T-helper 2 cell treated with Interferon-gamma antibody and Interleukin-4, amounts not matched to agents 5 μg/mL and 100 μg/mL, for 36 hours (primary cell): ENCODE measurements at regions not wholly inside any gene's neighbourhood (a gene's known extent, or its start where the extent isn't known, plus 50 kb on each side); places are given as distances from the start of the nearest gene placed in this dataset.

Experiments
- DNase-seq: peaks from one replicate; pipeline ENCODE4 v3.0.0; 2021; ENCODE audit warnings: low spot score
- H3K27ac Mint-ChIP-seq: one replicate; pipeline ENCODE4 v1.8.0; 2021; ENCODE audit warnings: mild to moderate bottlenecking, mixed read lengths
- H3K27me3 Mint-ChIP-seq: one replicate; pipeline ENCODE4 v1.8.0; 2021; ENCODE audit warnings: low read depth, mixed read lengths
- H3K36me3 Mint-ChIP-seq: one replicate; pipeline ENCODE4 v1.8.0; 2021; ENCODE audit warnings: low read depth, mixed read lengths
- H3K4me1 Mint-ChIP-seq: one replicate; pipeline ENCODE4 v1.8.0; 2021; ENCODE audit warnings: low read depth, mixed read lengths
- H3K4me3 Mint-ChIP-seq: one replicate; pipeline ENCODE4 v1.8.0; 2022; ENCODE audit warnings: mild to moderate bottlenecking, moderate library complexity, mixed read lengths
- H3K9me3 Mint-ChIP-seq: one replicate; pipeline ENCODE4 v1.8.0; 2021; ENCODE audit warnings: mixed read lengths

- Mint-ChIP-seq H3K9me3 (no peaks in the 10 kb centered on the region), H3K4me3 (no peak overlapping the region), H3K4me1 (peaks cover 3% of the 10 kb centered on the region), H3K36me3 (no peaks in the 10 kb centered on the region), H3K27ac (no peak overlapping the region), H3K27me3 (peaks cover 7% of the 10 kb centered on the region)
- no peak for DNase-seq
Observed at GRCh38 chrX:20352935-20353336, 86.2 kb upstream of the RPS6KA3 start.

- Mint-ChIP-seq H3K9me3 (no peaks in the 10 kb centered on the region), H3K36me3 (no peaks in the 10 kb centered on the region), H3K27me3 (peaks cover 7% of the 10 kb centered on the region), H3K4me1 (peaks cover 3% of the 10 kb centered on the region), H3K27ac (no peak overlapping the region), H3K4me3 (no peak overlapping the region)
- DNase-seq, result no peak
Observed at GRCh38 chrX:20352504-20352903, 85.8 kb upstream of the RPS6KA3 start.

- H3K27me3 Mint-ChIP-seq, result peaks cover 7% of the 10 kb centered on the region
- no peak for DNase-seq
- peaks cover 3% of the 10 kb centered on the region for H3K4me1 Mint-ChIP-seq
- H3K9me3 Mint-ChIP-seq, result no peaks in the 10 kb centered on the region
- H3K27ac Mint-ChIP-seq, result no peak overlapping the region
- H3K36me3 Mint-ChIP-seq, result no peaks in the 10 kb centered on the region
- H3K4me3 Mint-ChIP-seq, result no peak overlapping the region
Observed at GRCh38 chrX:20350596-20350995, 83.9 kb upstream of the RPS6KA3 start.

GRCh38 chrX:20348139-20348538 is 81.4 kb upstream of the RPS6KA3 start:
- Mint-ChIP-seq H3K4me1 (no peaks in the 10 kb centered on the region), H3K9me3 (peaks cover 7% of the 10 kb centered on the region), H3K36me3 (peaks cover 2% of the 10 kb centered on the region), H3K4me3 (no peak overlapping the region), H3K27ac (no peak overlapping the region), H3K27me3 (peaks cover 7% of the 10 kb centered on the region)
- DNase-seq, result no peak

GRCh38 chrX:20347481-20347880 is 80.8 kb upstream of the RPS6KA3 start:
- peaks cover 7% of the 10 kb centered on the region for H3K9me3 Mint-ChIP-seq
- H3K4me1 Mint-ChIP-seq, result no peaks in the 10 kb centered on the region
- H3K27ac Mint-ChIP-seq, result no peak overlapping the region
- H3K4me3 Mint-ChIP-seq, result no peak overlapping the region
- peaks cover 2% of the 10 kb centered on the region for H3K36me3 Mint-ChIP-seq
- peaks cover 7% of the 10 kb centered on the region for H3K27me3 Mint-ChIP-seq
- no peak for DNase-seq

- Mint-ChIP-seq H3K36me3 (no peaks in the 10 kb centered on the region), H3K4me1 (no peaks in the 10 kb centered on the region), H3K4me3 (no peak overlapping the region), H3K27me3 (no peaks in the 10 kb centered on the region), H3K9me3 (no peaks in the 10 kb centered on the region), H3K27ac (no peak overlapping the region)
- DNase-seq, result peak; percentile 16
Observed at GRCh38 chrX:20333672-20334071, 67.0 kb upstream of the RPS6KA3 start.

GRCh38 chrX:20330545-20330944 is 63.8 kb upstream of the RPS6KA3 start:
- Mint-ChIP-seq H3K4me3 (no peak overlapping the region), H3K27me3 (no peaks in the 10 kb centered on the region), H3K9me3 (no peaks in the 10 kb centered on the region), H3K27ac (no peak overlapping the region), H3K4me1 (no peaks in the 10 kb centered on the region), H3K36me3 (no peaks in the 10 kb centered on the region)
- no peak for DNase-seq

GRCh38 chrX:20329435-20329834 is 62.7 kb upstream of the RPS6KA3 start:
- Mint-ChIP-seq H3K36me3 (no peaks in the 10 kb centered on the region), H3K4me3 (no peak overlapping the region), H3K9me3 (no peaks in the 10 kb centered on the region), H3K27me3 (no peaks in the 10 kb centered on the region), H3K4me1 (no peaks in the 10 kb centered on the region), H3K27ac (no peak overlapping the region)
- DNase-seq, result no peak

DNA sequence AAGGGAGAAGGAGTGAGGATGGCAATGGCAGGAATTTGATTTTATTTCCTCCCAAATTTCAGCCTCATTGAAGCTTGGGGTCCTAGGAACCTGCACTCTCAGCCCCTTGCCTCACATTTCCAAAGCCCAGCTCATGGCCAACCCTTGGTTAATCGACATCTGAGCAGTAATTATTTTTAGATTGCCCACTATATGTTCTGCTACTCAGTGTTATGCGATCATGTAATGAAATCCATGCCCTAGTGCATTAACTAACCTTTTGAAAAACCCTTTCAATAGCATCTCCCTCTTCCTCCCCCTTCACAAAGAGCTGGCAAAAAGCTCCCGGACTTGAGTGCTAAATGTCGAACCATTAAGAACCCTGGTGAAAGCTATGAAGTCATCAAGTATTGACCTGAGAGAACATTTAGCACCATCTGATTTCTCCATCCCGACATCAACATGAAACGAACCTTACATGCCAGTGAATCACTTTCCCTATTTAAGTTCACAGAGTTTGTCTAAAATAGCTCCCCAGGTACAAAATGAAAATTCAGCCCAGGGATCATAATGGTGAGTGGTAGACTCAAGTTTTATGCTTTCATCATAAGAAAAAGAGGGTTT is 59.2 kb upstream of the RPS6KA3 start:
- Mint-ChIP-seq H3K36me3 (no peaks in the 10 kb centered on the region), H3K27ac (no peak overlapping the region), H3K4me1 (peaks cover 6% of the 10 kb centered on the region), H3K4me3 (no peak overlapping the region), H3K9me3 (no peaks in the 10 kb centered on the region), H3K27me3 (no peaks in the 10 kb centered on the region)
- DNase-seq, result no peak

GRCh38 chrX:20322887-20323286 is 56.2 kb upstream of the RPS6KA3 start:
- Mint-ChIP-seq H3K36me3 (no peaks in the 10 kb centered on the region), H3K9me3 (no peaks in the 10 kb centered on the region), H3K27ac (no peak overlapping the region), H3K4me3 (no peak overlapping the region), H3K27me3 (peaks cover 8% of the 10 kb centered on the region), H3K4me1 (peaks cover 12% of the 10 kb centered on the region)
- DNase-seq, result no peak

DNA sequence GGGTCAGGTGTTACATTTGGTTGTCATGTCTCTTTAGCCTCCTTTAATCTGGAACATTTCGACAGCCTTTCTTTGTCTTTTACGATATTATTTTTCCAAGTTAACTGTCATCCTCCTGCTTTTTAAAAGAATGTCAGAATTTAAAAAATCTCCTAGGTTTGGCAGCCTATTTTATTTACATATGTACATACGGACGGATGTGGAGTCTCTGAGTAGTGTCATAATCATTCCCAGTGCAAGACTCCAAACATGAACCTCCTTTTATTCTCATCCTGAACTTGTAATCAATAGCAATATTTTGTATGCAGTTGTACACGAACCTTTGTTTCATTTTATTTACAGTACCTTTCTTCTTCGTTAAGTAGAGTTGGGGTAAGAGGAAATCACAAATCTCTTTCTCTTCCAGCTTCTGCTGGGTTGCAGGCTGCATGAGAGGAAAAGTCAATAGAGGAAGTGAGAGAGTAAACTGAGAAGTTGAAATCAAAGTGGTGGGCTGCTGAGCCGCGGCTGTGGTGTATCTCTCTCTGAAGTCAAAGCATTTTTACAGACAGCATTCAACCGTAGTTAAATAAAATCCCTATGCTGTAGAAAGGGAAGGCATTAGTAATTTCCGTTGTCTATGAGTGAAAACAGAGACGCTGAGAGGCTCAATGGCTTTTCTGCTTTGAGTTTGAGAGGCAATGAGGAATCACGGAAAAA is 53.9 kb upstream of the RPS6KA3 start:
- Mint-ChIP-seq H3K27me3 (peaks cover 10% of the 10 kb centered on the region), H3K9me3 (no peaks in the 10 kb centered on the region), H3K36me3 (no peaks in the 10 kb centered on the region), H3K27ac (no peak overlapping the region), H3K4me3 (peak overlapping the region; percentile 47), H3K4me1 (peaks cover 12% of the 10 kb centered on the region)
- DNase-seq, result no peak

DNA sequence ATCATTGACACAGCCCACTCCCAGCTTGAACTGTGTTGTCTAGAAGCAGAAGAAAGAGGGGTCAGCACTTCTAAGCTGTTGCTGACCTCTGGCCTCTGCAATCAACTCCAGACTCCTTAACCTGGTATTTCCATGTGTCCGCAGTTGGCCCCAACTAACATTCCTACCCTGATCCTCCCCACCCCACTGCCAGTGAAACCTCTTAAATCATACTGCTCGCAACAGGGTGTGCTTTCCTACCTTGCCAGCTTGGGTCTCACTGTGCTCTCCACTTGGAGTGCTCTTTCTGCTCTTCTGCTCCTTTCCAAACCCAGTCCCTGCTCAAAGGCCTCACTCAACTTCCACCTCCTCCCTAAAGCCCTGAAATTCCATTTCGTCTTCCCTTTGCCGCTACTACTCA is 52.3 kb upstream of the RPS6KA3 start:
- no peak for DNase-seq
- H3K4me1 Mint-ChIP-seq, result peaks cover 16% of the 10 kb centered on the region
- H3K27me3 Mint-ChIP-seq, result peaks cover 10% of the 10 kb centered on the region
- no peak overlapping the region for H3K27ac Mint-ChIP-seq
- H3K4me3 Mint-ChIP-seq, result no peak overlapping the region
- H3K36me3 Mint-ChIP-seq, result no peaks in the 10 kb centered on the region
- H3K9me3 Mint-ChIP-seq, result no peaks in the 10 kb centered on the region

DNA sequence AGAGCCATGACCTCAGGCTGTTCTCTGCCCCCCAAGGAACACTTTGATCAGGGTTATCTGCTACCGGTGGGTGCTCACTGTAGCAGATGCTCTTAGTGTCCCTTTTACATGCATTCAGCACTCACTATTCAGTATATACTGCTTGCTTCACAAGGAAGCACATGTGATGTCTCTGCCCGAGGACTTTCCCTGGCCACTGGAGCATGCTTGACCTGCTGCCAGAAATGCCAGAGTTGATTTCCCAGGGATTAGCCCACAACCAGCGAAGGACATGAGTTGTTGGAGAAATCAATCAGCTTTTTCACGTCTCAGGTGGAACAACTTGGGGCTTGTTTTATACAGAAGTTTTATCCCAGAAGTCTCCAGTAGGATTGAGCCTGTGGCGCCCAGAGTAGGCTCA is 51.2 kb upstream of the RPS6KA3 start:
- DNase-seq, result no peak
- Mint-ChIP-seq H3K27ac (no peak overlapping the region), H3K27me3 (peaks cover 10% of the 10 kb centered on the region), H3K36me3 (no peaks in the 10 kb centered on the region), H3K4me1 (peaks cover 19% of the 10 kb centered on the region), H3K9me3 (no peaks in the 10 kb centered on the region), H3K4me3 (no peak overlapping the region)
